ENCODE measurements at regions not wholly inside any gene's neighbourhood (a gene's known extent, or its start where the extent isn't known, plus 50 kb on each side); places are given as distances from the start of the nearest gene placed in this dataset.

DNA sequence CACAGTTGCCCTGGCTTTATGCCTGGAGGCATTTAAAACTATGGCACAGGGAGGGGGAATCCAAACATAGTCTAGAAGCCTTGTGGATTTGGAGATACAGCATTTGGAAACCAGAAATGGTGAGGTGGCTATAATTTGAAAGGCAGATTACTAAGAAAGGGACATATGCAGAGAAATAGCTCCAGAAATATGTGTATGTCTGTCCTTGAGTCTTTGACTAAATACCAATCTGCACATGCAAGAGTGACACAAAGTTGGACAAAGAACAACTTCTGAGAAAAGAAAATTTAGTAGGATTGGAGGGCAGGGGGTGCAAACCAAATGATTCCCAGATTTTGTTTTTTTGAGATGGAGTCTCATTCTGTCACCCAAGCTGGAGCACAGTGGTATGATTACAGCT, 229.6 kb downstream of the TMEM26 start:
- TF ChIP-seq GABPA (IDR thresholded peaks at IDR 0.05 in 1 of 2, conservative IDR thresholded peaks at IDR 0.05 in 1 of 2) (no peak), SP1 (IDR thresholded peaks at IDR 0.05) (no peak), JUND (IDR thresholded peaks at IDR 0.05) (no peak), RXRA (IDR thresholded peaks at IDR 0.05) (no peak), ATF3 (IDR thresholded peaks at IDR 0.05) (no peak), FOXA1 (IDR thresholded peaks at IDR 0.05) (no peak)
- TF ChIP-seq, protein P1, sequence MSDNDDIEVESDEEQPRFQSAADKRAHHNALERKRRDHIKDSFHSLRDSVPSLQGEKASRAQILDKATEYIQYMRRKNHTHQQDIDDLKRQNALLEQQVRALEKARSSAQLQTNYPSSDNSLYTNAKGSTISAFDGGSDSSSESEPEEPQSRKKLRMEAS (IDR thresholded peaks at IDR 0.05) = no peak
- no peak overlapping the region for H3K27ac ChIP-seq (ENCODE audit: low read depth in 1 of 2, low read length in 2 of 2)
- H3K9ac ChIP-seq (ENCODE audit: low read depth in 1 of 2, low read length in 2 of 2) = no peak overlapping the region
- H3K4me3 ChIP-seq (ENCODE audit: low read depth in 1 of 3, low read length in 3 of 3) = no peak overlapping the region
- H3K4me1 ChIP-seq (ENCODE audit: control insufficient read depth in 4 of 4, insufficient read depth in 4 of 4, low read length in 3 of 4) = no peaks in the 10 kb centered on the region
- H3K36me3 ChIP-seq (ENCODE audit: control insufficient read depth in 4 of 4, insufficient read depth in 3 of 4, low read depth in 1 of 4, low read length in 3 of 4) = no peaks in the 10 kb centered on the region
- H3K9me3 ChIP-seq (ENCODE audit: control insufficient read depth in 4 of 4, low read length in 3 of 4) = peaks cover 0 to 6% (median 2%) of the 10 kb centered on the region in 4 donors
- H3K27me3 ChIP-seq (ENCODE audit: control insufficient read depth in 4 of 4, insufficient read depth in 4 of 4, low read length in 3 of 4) = no peaks in the 10 kb centered on the region
- DNase-seq (ENCODE audit: low spot score) = no peak

- H3K9me3 ChIP-seq (ENCODE audit: control insufficient read depth in 4 of 4, low read length in 3 of 4) = peaks cover 0 to under 1% (median 0%) of the 10 kb centered on the region in 4 donors
- WGBS = 46% methylated on average over 1 of the region's 1 CpG
- H3K4me1 ChIP-seq (ENCODE audit: control insufficient read depth in 4 of 4, insufficient read depth in 4 of 4, low read length in 3 of 4) = no peaks in the 10 kb centered on the region
- H3K27me3 ChIP-seq (ENCODE audit: control insufficient read depth in 4 of 4, insufficient read depth in 4 of 4, low read length in 3 of 4) = no peaks in the 10 kb centered on the region
- TF ChIP-seq TAF1 (conservative IDR thresholded peaks at IDR 0.05) = no peak
- H3K4me3 ChIP-seq (ENCODE audit: low read depth in 1 of 3, low read length in 3 of 3) = no peak overlapping the region
- DNase-seq (ENCODE audit: low spot score) = no peak
- H3K36me3 ChIP-seq (ENCODE audit: control insufficient read depth in 4 of 4, insufficient read depth in 3 of 4, low read depth in 1 of 4, low read length in 3 of 4) = no peaks in the 10 kb centered on the region
- H3K9ac ChIP-seq (ENCODE audit: low read depth in 1 of 2, low read length in 2 of 2) = no peak overlapping the region
- H3K27ac ChIP-seq (ENCODE audit: low read depth in 1 of 2, low read length in 2 of 2) = no peak overlapping the region
Observed at GRCh38 chr10:61219696-61220095, 233.5 kb downstream of the TMEM26 start.

GRCh38 chr10:61217851-61218565, 235.2 kb downstream of the TMEM26 start:
- H3K9ac ChIP-seq (ENCODE audit: low read depth in 1 of 2, low read length in 2 of 2) = no peak overlapping the region
- no peak overlapping the region for H3K4me3 ChIP-seq (ENCODE audit: low read depth in 1 of 3, low read length in 3 of 3)
- no peak overlapping the region for H3K27ac ChIP-seq (ENCODE audit: low read depth in 1 of 2, low read length in 2 of 2)
- no peak for DNase-seq (ENCODE audit: low spot score)
- no peaks in the 10 kb centered on the region for H3K4me1 ChIP-seq (ENCODE audit: control insufficient read depth in 4 of 4, insufficient read depth in 4 of 4, low read length in 3 of 4)
- no peaks in the 10 kb centered on the region for H3K9me3 ChIP-seq (ENCODE audit: control insufficient read depth in 4 of 4, low read length in 3 of 4)
- H3K36me3 ChIP-seq (ENCODE audit: control insufficient read depth in 4 of 4, insufficient read depth in 3 of 4, low read depth in 1 of 4, low read length in 3 of 4) = no peaks in the 10 kb centered on the region
- no peak for TF ChIP-seq EGR1 (IDR thresholded peaks at IDR 0.05; ENCODE audit: low read depth in 2 of 2)
- no peak for TF ChIP-seq JUND (IDR thresholded peaks at IDR 0.05)
- TF ChIP-seq, protein P1 (IDR thresholded peaks at IDR 0.05) = no peak
- TF ChIP-seq CTCF (IDR thresholded peaks at IDR 0.05; ENCODE audit: low read depth, low read length, missing input control) = no peak
- no peak for TF ChIP-seq RAD21 (IDR thresholded peaks at IDR 0.05)
- 91% methylated on average over 3 of the region's 3 CpGs for WGBS
- H3K27me3 ChIP-seq (ENCODE audit: control insufficient read depth in 4 of 4, insufficient read depth in 4 of 4, low read length in 3 of 4) = no peaks in the 10 kb centered on the region

All from liver (tissue), 8 donors.